Spleen (tissue), 11 donors: ENCODE measurements at regions not wholly inside any gene's neighbourhood (a gene's known extent, or its start where the extent isn't known, plus 50 kb on each side); places are given as distances from the start of the nearest gene placed in this dataset.

Experiments used
- DNase-seq: peaks from one replicate; pipeline ENCODE4 v3.0.0-alpha.2; 2020
- H3K27ac ChIP-seq, 8 donors: fragments of 200-600 bp; sonication (generic) in 7 of 8; 1 replicate in 4 of 8; 2 replicates in 4 of 8; pipeline versions ENCODE4 v1.5.0 to v1.8.0; 2016 to 2021; ENCODE audit warnings: inconsistent platforms in 4 of 8, mild to moderate bottlenecking in 4 of 8, moderate library complexity in 1 of 8
- H3K27me3 ChIP-seq, 7 donors: fragments of 200-600 bp; sonication (generic) in 6 of 7; replicated peaks in 1 of 7; 1 replicate in 4 of 7; 2 replicates in 3 of 7; pipeline versions ENCODE4 v1.5.0 to v1.8.0; 2016 to 2021; ENCODE audit warnings: inconsistent platforms in 3 of 7, mild to moderate bottlenecking in 1 of 7
- H3K36me3 ChIP-seq, 6 donors: fragments of 200-600 bp; sonication (generic) in 5 of 6; 1 replicate in 4 of 6; 2 replicates in 2 of 6; pipeline versions ENCODE4 v1.5.0 to v1.8.0; 2016 to 2021; ENCODE audit warnings: inconsistent platforms in 2 of 6
- H3K4me1 ChIP-seq, 6 donors: fragments of 200-600 bp; sonication (generic) in 5 of 6; 1 replicate in 3 of 6; 2 replicates in 3 of 6; pipeline versions ENCODE4 v1.5.0 to v1.8.0; 2016 to 2021; ENCODE audit warnings: inconsistent platforms in 3 of 6
- H3K4me3 ChIP-seq, 8 donors: fragments of 200-600 bp; sonication (generic) in 7 of 8; 1 replicate in 4 of 8; 2 replicates in 4 of 8; pipeline versions ENCODE4 v1.5.0 to v1.8.0; 2016 to 2021; ENCODE audit warnings: inconsistent platforms in 4 of 8, mild to moderate bottlenecking in 4 of 8, moderate library complexity in 2 of 8
- H3K9me3 ChIP-seq, 8 donors: fragments of 200-600 bp; sonication (generic) in 7 of 8; 1 replicate in 4 of 8; 2 replicates in 4 of 8; pipeline versions ENCODE4 v1.5.0 to v1.8.0; 2016 to 2021; ENCODE audit warnings: inconsistent platforms in 4 of 8
- CTCF ChIP-seq, 11 experiments: fragments of 200-600 bp in 7 of 11; fragments of 450-650 bp in 4 of 11; sonication (generic) in 4 of 11; IDR thresholded peaks in 8 of 11; conservative IDR thresholded peaks in 3 of 11; 1 replicate in 7 of 11; 2 replicates in 4 of 11; pipeline versions ENCODE4 v1.4.0 to v1.8.0; 2016 to 2021; ENCODE audit warnings: antibody characterized with exemption in 11 of 11, inconsistent platforms in 4 of 11, mild to moderate bottlenecking in 1 of 11
- POLR2A ChIP-seq, 3 donors: fragments of 450-650 bp; IDR thresholded peaks; one replicate each; pipeline ENCODE4 v1.5.1; 2017; ENCODE audit warnings: antibody characterized with exemption in 3 of 3, mild to moderate bottlenecking in 1 of 3
- POLR2AphosphoS5 ChIP-seq, 3 donors: sonication (generic); formaldehyde crosslinking; IDR thresholded peaks; one replicate each; pipeline ENCODE4 v1.5.1; 2017; ENCODE audit warnings: antibody characterized with exemption in 3 of 3
- WGBS, 5 donors: extraction: QIAGEN DNeasy Blood & Tissue Kit in 3 of 5; methylation state at CpG; one replicate each; pipeline versions ENCODE4 v1.1.5 to v1.1.7; 2013 to 2018; 5-methylcytosine and 5-hydroxymethylcytosine counted together
- intact Hi-C: fragments of 100-400 bp; cut with DNase I; formaldehyde crosslinking; loops from one replicate; pipeline ENCODE4 v1.15.0; 2023; ENCODE audit warnings: low total_unique reads
- donor health status: healthy with polysubstance abuse.
- donor health status: DM: no; HTN: no; CAD: no; lungs with moderate emphysema.
- donor health status: DM: no; HTN: no; CAD: no.
- donor health status: Bipolar disorder and iron deficiency.
- donor health status: healthy.
- donor health status: DM: no; HTN: no; CAD: no.
- donor health status: DM: yes; HTN: yes; CAD: no.

- DNase-seq: no peak
- intact Hi-C loops: loop anchor here (10.0 kb wide), 1 partner anchor 61 kb away; no protein-coding TSS in a partner anchor
- Histone ChIP-seq H3K27me3 (no peaks in the 10 kb centered on the region), H3K4me3 (no peak overlapping the region), H3K4me1 (no peaks in the 10 kb centered on the region), H3K27ac (no peak overlapping the region), H3K36me3 (no peaks in the 10 kb centered on the region), H3K9me3 (peaks cover 0 to 12% (median 2%) of the 10 kb centered on the region in 8 donors)
- WGBS, 5 donors: 60 to 90% (median 81%) methylated on average over 1 to 2 of the region's 2 CpGs
- no peak for TF ChIP-seq CTCF (IDR thresholded peaks at IDR 0.05 in 8 of 11, conservative IDR thresholded peaks at IDR 0.05 in 3 of 11)
- TF ChIP-seq POLR2AphosphoS5 (IDR thresholded peaks at IDR 0.05): no peak
- TF ChIP-seq POLR2A (IDR thresholded peaks at IDR 0.05): no peak
These were observed 290.0 kb downstream of the PAX1 start for GRCh38 chr20:21995461-21995860.

- no peak overlapping the region for H3K27ac ChIP-seq
- no peak overlapping the region for H3K4me3 ChIP-seq
- intact Hi-C loops: loop anchor here (10.0 kb wide), 1 partner anchor 59 kb away; no protein-coding TSS in a partner anchor
- no peaks in the 10 kb centered on the region for H3K4me1 ChIP-seq
- H3K27me3 ChIP-seq: no peaks in the 10 kb centered on the region
- H3K36me3 ChIP-seq: no peaks in the 10 kb centered on the region
- DNase-seq: no peak
- H3K9me3 ChIP-seq: peaks cover 0 to 12% (median 2%) of the 10 kb centered on the region in 8 donors
- no peak for TF ChIP-seq POLR2AphosphoS5 (IDR thresholded peaks at IDR 0.05)
- no peak for TF ChIP-seq POLR2A (IDR thresholded peaks at IDR 0.05)
- TF ChIP-seq CTCF (IDR thresholded peaks at IDR 0.05 in 8 of 11, conservative IDR thresholded peaks at IDR 0.05 in 3 of 11): no peak
- WGBS, 5 donors: 78 to 95% (median 86%) methylated on average over 2 of the region's 2 CpGs
These were observed 288.7 kb downstream of the PAX1 start for GRCh38 chr20:21994203-21994602.

- H3K9me3 ChIP-seq: peaks cover 0 to 61% (median 18%) of the 10 kb centered on the region in 8 donors
- DNase-seq: no peak
- no peaks in the 10 kb centered on the region for H3K27me3 ChIP-seq
- intact Hi-C loops: no loop called here
- TF ChIP-seq POLR2AphosphoS5 (IDR thresholded peaks at IDR 0.05) (no peak), CTCF (IDR thresholded peaks at IDR 0.05 in 8 of 11, conservative IDR thresholded peaks at IDR 0.05 in 3 of 11) (no peak), POLR2A (IDR thresholded peaks at IDR 0.05) (no peak)
- H3K4me3 ChIP-seq: no peak overlapping the region
- WGBS, 5 donors: 65 to 73% (median 67%) methylated on average over 3 of the region's 3 CpGs
- no peaks in the 10 kb centered on the region for H3K4me1 ChIP-seq
- no peak overlapping the region for H3K27ac ChIP-seq
- no peaks in the 10 kb centered on the region for H3K36me3 ChIP-seq
These were observed 277.1 kb downstream of the PAX1 start for GRCh38 chr20:21982559-21982958.

GRCh38 chr20:21981597-21982344, 276.3 kb downstream of the PAX1 start:
- intact Hi-C loops: no loop called here
- no peak for DNase-seq
- Histone ChIP-seq H3K9me3 (peaks cover 0 to 58% (median 16%) of the 10 kb centered on the region in 8 donors), H3K4me1 (no peaks in the 10 kb centered on the region), H3K27ac (no peak overlapping the region), H3K4me3 (no peak overlapping the region), H3K36me3 (no peaks in the 10 kb centered on the region), H3K27me3 (no peaks in the 10 kb centered on the region)
- no peak for TF ChIP-seq POLR2AphosphoS5 (IDR thresholded peaks at IDR 0.05)
- no peak for TF ChIP-seq POLR2A (IDR thresholded peaks at IDR 0.05)
- no peak for TF ChIP-seq CTCF (IDR thresholded peaks at IDR 0.05 in 8 of 11, conservative IDR thresholded peaks at IDR 0.05 in 3 of 11)
- WGBS, 5 donors: 54 to 78% (median 68%) methylated on average over 6 of the region's 6 CpGs
